GM19193 (cell line): ENCODE measurements at regions not wholly inside any gene's neighbourhood (a gene's known extent, or its start where the extent isn't known, plus 50 kb on each side); places are given as distances from the start of the nearest gene placed in this dataset.

ENCODE experiments used
- POLR2A ChIP-seq: IDR thresholded peaks from 4 replicates; pipeline ENCODE4 v1.6.1; 2011; ENCODE audit not compliant: insufficient read depth, insufficient read length; ENCODE audit errors: extremely low read depth

DNA sequence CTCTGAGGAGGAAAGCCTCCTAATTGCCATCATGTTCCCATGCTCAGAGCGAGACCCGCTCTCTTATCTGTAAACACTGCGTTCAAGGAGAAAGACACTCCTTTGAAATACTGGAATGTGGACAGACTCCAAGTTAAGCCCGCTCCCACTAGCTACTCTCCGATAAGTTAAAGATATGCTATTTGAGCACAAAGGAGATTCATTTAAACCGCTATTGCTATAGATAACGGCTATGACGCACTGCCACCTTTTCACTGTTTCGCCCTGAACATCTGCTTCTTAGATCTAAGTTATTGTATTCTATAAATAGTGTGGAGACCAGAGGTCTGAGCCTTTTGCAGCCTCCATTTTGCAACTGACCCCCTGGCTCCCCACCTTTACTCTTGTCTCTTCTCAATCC lies 82.3 kb downstream of the GPX5 start:
- no peak for TF ChIP-seq POLR2A

DNA sequence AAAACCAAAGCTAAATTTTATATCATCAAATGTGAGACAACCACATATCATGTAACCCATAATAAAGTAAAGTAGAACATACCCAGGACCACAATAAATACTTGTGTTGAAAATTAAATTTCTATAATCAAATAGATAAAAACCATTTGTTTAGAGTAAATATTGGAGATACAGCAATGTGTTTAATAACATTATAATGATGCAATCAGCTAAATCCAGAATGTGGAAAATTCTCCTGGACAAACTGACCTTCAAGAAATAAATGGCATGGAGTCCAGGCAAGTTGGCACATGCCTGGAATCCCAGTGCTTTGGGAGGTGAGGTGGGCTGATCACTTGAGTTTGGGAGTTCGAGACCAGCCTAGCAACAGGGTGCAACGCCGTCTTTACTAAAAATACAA lies 84.0 kb downstream of the GPX5 start:
- TF ChIP-seq POLR2A: no peak

DNA sequence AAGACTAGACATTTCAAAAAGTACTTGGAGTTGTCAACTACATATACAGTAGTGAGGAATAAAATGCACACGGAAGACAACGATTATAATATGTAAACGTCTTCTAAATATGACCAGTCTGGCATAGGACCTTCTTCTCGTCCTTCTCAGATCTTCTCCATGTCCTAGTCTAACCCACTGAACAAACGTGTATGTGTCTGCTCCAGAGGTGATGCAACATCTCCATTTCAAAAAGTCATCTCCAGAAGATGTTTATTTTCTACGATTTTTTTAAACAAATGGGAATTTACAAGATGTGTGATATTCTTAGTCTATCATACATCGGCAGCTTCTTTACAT lies 89.9 kb downstream of the GPX5 start:
- no peak for TF ChIP-seq POLR2A

DNA sequence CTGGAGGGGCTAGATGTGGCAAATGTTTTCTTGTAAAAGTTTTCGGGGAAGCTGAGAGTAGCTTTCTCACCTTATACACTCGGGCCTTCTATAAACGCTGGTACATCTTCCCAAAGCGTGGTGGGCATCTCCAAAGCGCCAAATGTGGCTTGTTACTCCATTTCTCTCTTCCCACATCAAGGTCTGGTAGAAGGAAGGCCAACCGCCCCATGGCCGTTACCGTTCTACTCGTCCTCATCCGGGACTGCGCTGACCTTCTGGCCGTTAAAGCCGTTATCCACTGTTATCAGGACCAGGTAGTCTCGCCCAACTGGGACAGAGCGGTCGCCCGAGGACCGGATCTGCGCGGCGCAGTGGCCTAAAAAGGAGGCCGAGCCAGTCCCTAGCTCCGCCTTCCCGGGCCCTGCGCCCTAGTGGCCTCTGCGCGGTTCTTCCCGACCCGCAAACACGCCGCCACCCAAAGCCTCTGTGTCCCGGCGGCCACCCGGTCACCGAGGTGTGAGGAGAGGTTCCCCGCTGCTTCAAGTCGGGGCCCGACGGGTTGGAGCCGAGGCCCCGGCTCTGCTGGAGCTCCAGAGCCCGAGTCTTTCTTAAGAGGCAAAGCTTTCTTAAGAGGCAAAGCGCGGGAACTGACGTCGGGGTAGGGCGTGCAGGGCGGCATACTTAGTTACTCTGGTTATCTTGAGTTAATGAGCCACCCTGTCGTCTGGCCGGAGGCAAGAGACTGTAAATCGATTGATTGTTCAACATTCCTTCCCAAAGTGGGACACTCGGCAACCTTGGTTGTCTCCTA lies 90.5 kb downstream of the GPX5 start:
- TF ChIP-seq POLR2A: no peak

DNA sequence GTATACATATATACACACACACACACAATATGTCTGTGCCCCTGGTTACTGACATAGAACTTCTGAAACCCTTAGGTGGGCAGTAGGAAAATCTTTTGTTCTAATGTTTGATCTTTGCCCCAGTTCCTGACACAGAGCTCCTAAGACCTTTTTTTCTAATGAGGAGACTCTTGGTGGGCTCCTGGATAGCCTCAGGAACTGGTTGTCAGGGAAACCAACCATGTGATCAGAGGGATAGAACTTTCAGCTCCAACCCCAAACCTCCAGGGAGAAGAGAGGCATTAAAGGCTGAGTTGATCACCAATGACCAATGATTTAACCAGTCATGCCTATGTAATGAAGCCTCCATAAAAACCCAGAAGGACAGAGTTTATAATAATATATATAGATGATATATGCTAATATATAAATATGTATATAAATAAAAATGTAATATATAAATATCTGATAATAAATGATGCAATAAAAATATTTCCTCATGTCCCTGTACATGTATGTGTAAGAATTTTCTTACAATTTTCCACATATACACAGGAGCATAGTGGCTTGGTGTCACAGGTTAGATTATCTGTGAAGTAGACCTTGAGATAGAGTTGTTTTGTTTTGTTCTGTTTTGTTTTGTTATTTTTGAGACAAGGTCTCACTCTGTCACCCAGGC lies 93.3 kb downstream of the GPX5 start:
- no peak for TF ChIP-seq POLR2A

DNA sequence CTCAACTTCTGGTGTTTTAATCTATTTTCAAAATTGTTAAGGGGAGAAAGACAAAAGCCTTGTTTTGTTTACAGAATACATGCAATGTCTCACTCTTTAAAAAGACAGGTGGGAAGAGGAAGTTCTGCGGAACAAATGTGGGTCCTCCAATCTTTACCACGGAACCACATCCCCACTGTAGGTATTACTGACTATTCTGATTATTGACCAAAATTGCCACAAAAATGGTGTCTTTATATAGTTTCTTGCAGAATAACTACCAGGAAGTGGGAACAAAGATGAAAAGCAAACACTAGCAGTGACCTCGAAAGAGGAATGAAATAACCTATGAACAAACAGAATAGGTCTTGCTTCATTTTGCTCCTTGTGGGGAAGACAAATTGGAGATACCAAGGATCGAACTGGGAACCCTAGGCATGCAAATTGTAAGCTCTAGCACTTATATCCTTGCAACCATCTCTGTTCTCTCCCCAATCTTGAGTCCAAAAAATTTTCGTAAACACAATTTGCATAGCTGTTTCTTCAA lies 106.7 kb downstream of the GPX5 start:
- TF ChIP-seq POLR2A: no peak

DNA sequence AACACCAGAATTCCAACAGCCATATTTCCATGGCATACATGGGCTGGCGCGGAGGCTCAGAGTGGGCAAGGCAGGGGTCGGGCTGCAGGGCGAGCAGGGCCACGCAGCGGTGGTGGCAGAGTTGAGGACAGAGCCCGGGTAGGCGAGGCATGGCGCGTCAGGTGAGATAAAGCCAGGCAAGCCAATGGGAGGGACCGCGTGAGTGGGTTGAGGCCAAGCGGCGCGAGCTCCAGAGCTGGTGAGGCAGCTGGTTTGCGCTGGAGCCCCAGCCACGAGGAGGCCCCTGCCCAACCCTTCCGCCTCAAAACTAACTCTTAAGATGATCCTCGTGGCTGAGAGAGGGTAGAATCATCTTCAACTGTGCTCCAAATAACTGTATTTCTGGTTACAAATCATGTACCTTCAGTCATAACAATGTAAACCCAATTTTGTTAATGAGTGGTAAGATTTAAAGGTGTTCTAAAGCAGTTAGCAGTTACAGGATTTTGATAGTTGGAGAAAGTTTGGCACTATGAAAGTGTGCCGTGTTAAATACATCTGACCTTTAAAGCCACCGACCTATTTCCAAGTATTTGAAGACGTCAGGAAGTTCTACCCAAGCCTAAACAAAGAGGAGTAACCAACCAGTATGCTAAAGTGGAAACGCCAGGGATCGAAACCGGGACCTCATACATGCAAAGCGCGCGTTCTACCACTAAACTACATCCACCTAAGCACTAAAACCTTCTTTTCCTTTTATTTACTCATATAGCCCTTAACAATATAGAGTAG lies 107.9 kb downstream of the GPX5 start:
- TF ChIP-seq POLR2A: no peak

DNA sequence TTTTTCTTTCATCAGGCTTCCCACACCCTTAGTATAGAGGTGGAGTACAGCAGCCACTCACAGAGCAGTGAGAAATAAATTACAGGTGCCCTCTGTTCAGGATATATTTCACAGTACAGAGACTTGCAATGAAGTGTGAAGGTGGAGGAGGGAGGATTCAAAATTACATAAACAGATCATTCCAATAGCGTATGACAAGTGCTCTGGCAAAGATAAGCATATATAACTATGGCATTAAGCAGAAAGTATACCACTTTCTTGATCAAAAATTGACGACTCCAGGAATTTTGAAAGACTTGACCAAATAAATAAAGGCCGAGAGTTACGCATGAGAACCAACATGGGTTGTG lies 108.7 kb downstream of the GPX5 start:
- TF ChIP-seq POLR2A: no peak

DNA sequence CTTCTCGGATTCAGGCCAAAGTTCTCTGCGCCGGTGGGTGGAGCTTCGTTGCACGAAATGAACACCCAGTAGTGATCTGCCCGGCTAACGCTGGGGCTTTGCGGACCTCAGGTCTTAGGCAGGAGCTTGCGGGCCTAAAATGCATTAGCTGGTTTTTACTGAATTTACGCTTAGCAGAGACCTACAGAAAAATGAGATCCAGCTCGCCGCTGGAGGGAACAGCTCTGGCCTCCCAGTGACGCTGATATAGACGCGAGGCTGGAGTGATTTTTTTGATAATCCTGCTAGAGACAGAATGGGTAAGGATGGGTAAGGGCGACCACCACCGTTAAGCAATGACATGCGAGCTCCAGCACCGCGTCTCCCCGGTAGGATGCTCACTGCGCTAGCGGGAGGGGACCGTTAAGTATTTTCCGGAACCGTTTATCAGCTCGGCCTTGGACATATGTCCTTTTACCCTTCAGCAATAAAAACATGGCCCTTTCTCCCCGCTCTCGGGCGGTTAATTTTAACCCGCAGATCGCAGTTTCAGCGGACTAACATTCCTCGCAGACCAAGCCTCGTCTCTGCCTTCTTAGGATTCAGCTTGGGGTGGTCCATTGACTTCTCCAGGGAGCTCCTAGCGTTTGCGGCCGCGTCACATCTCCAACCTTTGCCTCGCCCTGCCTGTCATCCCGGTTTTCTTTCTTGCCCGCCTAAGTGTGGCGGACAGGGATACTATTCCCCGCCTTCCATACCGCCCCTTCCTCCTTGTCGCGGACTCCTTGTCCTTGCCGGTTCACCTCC lies 109.3 kb downstream of the GPX5 start:
- no peak for TF ChIP-seq POLR2A

DNA sequence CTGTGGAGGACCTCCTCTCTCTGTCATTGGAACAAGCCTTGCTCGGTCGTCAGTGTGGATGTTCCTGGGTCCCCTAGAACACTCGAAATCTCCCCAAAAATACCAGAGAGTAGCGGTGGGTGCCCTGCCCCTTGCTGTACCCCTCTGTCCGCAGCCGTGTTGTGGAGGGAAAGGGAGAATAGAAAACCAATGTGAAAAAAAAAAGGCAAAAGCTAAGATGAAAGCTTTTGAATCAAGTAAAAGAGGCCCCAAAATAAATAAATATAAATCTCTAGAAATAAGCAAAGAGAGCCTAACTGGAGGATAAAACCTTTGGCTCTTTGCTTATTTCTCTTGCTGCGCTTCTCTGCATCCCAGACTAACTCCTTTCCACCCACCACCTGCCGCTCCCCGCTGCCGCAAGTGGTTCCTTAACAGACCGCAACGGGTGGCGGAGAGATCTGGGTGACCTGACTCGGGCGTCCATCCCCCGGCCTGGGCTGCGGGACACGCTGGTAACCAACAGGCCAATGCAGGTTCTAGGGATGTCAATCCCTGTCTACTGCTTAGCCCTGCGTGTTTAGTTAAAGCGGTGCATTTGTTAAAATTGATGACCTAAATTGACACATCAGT lies 110.0 kb downstream of the GPX5 start:
- no peak for TF ChIP-seq POLR2A

DNA sequence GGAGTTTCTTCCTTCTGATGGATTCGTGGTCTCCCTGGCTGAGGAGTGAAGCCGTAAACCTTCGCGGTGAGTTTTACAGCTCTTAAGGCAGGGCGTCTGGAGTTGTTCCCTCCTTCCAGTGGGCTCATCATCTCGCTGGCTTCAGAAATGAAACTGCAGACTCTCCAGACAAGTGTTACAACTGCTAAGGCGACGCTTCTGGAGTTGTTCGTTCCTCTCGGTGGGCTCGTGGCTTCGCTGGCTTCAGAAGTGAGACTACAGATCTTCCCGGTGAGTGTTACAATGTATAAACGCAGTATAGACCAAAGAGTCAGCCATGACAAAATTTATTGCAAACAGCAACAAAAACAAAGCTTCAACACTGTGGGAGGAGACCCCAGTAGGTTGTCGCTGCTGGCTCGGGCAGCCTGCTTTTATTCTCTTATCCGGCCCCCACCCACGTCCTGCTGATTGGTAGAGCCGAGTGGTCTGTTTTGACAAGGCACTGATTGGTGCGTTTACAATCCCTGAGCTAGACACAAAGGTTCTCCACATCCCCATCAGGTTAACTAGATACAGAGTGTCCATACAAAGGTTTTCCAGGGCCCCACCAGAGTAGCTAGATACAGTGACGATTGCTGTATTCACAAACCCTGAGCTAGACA lies 113.2 kb downstream of the GPX5 start:
- no peak for TF ChIP-seq POLR2A

DNA sequence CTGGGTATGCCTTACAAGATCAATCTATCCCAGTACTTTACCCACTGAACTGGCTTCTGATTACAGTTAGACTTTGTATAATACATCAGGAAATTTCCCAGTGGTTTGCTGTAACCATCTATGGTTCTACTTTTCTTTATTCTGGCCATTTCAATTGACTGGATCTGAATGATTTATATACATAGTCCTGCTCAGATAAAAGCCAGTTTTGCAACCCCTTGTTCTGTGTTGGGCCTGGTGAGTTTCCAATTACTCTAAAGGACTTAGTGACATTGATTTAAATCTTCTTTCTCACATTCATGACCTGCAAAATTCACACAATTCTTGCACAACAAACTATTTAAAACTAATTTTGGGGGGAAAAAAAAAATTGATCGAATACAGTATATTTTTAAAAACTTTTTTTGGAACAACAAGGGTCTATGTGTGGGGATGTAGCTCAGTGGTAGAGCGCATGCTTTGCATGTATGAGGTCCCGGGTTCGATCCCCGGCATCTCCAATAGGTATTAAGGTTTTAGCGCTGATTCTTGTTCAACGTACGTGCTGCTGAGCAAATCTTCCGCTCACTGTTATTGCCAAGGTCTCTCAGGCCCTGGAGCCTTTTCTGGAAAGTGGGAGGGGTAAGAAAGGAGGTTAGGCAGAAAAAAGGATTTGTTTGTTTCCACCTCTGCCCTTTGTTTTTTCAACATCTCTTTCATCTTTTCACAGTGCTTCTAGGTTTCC lies 117.5 kb downstream of the GPX5 start:
- no peak for TF ChIP-seq POLR2A

DNA sequence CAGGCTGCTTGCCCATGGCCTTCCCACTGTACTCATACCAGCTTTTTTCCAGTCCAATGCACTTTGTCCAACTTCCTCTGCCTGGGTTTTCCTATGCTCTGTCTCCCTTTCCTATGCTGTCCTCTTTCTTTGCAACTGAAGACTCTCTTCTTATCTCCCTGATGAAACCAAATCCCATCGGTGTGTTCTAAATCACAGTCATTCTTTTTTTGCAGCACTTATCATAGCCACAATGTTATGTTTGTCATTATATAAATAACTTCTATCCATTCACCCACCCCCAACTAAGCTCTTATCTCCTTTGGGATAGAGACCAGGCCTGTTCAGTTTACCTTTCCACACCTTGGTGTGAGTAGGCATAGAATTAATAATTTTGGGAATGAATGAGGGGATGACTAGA lies 121.0 kb downstream of the GPX5 start:
- no peak for TF ChIP-seq POLR2A

DNA sequence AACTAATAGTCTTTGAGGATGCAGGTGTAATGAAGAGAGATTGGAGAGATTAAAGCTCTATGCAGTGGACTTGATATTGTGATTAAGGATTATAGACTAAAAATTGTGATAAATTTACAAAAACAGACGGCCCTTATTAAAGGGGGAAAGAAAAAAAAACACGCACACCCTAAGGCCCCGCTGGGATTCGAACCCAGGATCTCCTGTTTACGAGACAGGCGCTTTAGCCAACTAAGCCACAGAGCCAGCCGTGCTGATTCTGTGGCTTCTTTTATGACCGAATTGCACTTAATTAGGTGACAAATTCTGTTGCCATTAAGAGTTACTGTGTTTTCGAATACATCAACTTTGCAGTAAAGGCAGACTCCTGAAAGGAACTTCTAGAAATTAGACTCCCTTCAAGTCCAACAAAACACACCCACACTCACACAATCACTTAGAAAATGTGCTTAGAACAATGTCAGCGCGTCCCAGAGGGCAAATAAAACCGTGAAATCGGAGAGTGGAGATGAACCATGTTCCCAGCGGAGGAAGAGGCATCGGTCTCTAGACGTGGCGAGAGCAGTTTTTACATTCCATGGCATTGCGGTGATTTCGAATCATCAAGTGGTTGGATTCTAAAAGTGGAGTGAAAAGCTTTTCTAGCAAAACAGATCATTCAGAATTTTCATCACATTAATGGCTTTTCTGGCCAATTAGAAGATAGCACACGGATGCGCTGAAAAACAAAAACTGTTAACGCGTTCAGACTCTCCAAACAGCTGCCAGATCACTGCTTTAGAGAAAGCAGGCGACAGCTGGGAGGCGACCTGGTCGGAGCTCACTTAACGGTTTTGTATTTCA lies 122.6 kb downstream of the GPX5 start:
- no peak for TF ChIP-seq POLR2A
